ENCODE measurements at regions not wholly inside any gene's neighbourhood (a gene's known extent, or its start where the extent isn't known, plus 50 kb on each side); places are given as distances from the start of the nearest gene placed in this dataset.
"Not testable (repeated sequence)": the region's sequence is repeated elsewhere in the genome, so short reads cannot be mapped to it uniquely, and the experiment has no call there.

DNA sequence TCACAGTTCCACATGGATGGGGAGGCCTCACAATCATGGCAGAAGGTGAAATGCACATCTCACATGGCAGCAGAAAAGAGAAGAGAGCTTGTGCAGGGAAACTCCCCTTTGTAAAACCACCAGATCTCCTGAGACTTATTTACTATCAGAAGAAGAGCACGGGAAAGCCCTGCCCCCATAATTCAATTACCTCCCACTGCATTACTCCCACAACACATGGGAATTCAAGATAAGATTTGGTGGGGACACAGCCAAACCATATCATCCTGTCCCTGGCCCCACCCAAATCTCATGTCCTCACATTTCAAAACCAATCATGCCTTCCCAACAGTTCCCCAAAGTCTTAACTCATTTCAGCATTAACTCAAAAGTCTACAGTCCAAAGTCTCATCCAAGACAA is 90.3 kb upstream of the SLC7A11 start:
- H3K36me3 ChIP-seq; H3K4me3 ChIP-seq; H3K27me3 ChIP-seq; DNase-seq; H3K4me1 ChIP-seq; H3K9me3 ChIP-seq (replicated peaks); H3K27ac ChIP-seq: not testable (repeated sequence)

- Histone ChIP-seq H3K36me3 (no peaks in the 10 kb centered on the region), H3K4me3 (no peak overlapping the region), H3K27me3 (no peaks in the 10 kb centered on the region), H3K4me1 (no peaks in the 10 kb centered on the region), H3K27ac (no peak overlapping the region), H3K9me3 (replicated peaks) (no peaks in the 10 kb centered on the region)
- DNase-seq, result no peak
Observed at GRCh38 chr4:138330531-138330930, 88.4 kb upstream of the SLC7A11 start.

DNA sequence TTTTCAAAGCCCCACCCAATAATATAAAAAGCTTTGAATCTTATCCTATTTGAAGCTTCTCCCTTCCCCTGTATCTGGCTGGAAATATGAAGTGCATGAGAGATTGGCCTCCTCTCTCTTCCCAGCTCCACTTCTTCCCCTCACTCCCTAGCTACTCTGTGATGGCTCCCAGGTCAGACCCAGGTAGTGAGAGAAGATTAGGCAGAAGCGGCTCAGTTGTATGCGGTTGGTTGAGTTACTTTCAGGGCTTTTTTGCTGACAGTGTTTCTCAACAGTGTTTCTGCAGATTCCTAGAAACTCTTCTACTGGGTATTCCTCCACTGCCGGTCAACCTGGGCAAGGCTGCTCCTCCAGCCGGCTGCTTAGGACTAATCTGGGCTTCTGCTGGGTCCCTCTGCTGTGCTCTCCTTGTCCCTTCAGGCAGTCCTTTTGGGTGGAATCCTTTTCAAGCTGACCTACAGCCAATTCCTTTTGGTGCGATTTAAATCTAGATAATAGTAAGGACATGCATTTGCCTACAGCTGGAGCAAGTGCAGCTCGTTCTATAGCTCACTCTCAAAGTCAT is 87.4 kb upstream of the SLC7A11 start:
- no peak overlapping the region for H3K4me3 ChIP-seq
- no peaks in the 10 kb centered on the region for H3K36me3 ChIP-seq
- peaks cover 1% of the 10 kb centered on the region for H3K4me1 ChIP-seq
- DNase-seq, result no peak
- no peak overlapping the region for H3K27ac ChIP-seq
- H3K27me3 ChIP-seq, result no peaks in the 10 kb centered on the region
- no peaks in the 10 kb centered on the region for H3K9me3 ChIP-seq (replicated peaks)

DNA sequence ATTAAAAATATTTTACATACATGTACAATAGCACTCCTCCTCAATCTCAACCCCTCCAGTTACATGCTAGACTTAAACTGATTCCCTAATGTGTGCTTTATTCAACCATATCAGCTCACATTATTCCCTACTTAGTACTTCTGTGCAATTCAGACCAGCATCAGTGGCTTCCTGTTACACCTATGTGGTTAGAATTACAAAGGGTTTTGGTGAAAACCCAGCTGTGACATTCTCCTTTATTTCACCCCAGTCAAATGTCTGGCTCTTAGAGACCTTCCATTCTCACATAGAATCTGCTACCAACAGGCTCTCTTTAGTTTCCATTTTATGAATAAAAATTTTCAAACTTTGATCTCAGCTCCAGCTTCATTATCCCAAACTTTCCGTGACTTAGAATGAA is 85.2 kb upstream of the SLC7A11 start:
- no peaks in the 10 kb centered on the region for H3K27me3 ChIP-seq
- H3K4me1 ChIP-seq, result peaks cover 16% of the 10 kb centered on the region
- H3K27ac ChIP-seq, result no peak overlapping the region
- H3K9me3 ChIP-seq (replicated peaks), result no peaks in the 10 kb centered on the region
- H3K4me3 ChIP-seq, result no peak overlapping the region
- no peaks in the 10 kb centered on the region for H3K36me3 ChIP-seq
- no peak for DNase-seq

DNA sequence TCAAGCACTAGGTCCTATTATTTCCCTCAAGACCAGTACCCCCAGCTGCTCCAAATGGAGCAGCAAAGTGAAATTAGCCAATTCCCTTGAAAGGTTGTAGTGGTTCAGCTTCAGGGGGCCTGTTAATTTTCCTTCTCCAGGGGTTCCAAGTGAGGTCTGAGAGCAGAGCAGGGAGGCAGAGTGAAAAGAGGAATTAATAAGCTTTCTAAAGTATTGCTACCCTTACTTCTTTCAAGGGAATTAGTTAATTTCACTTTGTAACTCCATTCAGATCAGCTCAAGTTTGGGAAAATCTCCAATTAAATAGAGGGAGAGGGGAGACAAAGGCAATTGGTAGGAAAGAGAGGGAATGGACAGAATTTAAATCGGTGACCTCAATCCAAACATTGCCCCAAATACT is 78.7 kb upstream of the SLC7A11 start:
- Histone ChIP-seq H3K36me3 (no peaks in the 10 kb centered on the region), H3K27ac (no peak overlapping the region), H3K4me1 (peaks cover 16% of the 10 kb centered on the region), H3K9me3 (replicated peaks) (no peaks in the 10 kb centered on the region), H3K27me3 (no peaks in the 10 kb centered on the region), H3K4me3 (no peak overlapping the region)
- no peak for DNase-seq

GRCh38 chr4:138320030-138320429 is 77.9 kb upstream of the SLC7A11 start:
- H3K4me3 ChIP-seq, result no peak overlapping the region
- DNase-seq, result no peak
- H3K4me1 ChIP-seq, result peaks cover 16% of the 10 kb centered on the region
- no peak overlapping the region for H3K27ac ChIP-seq
- no peaks in the 10 kb centered on the region for H3K36me3 ChIP-seq
- H3K27me3 ChIP-seq, result no peaks in the 10 kb centered on the region
- H3K9me3 ChIP-seq (replicated peaks), result 0 out of 2 replicates have a peak, but pooled peaks cover 2% of the 10 kb centered on the region

- no peak overlapping the region for H3K4me3 ChIP-seq
Observed at GRCh38 chr4:138317175-138317748, 75.1 kb upstream of the SLC7A11 start.

DNA sequence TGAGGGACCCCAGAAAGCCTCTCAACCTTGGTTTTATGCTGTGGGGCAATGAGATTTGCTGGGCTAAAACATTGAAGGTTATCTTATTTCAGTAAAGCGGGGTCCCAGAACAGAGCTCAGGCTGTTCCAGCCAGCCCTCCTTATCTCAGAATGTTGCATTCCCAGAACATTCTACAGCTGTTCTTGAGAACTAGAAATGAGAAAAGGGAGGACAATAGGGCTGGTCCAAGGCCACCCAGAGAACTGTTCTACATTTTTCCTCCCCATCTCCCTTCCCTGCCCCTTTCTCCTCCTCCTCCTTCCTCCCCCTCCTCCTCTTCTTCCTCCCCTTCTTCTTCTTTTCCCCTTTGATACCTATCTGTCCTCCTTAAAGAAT is 70.4 kb upstream of the SLC7A11 start:
- Histone ChIP-seq H3K27me3 (no peaks in the 10 kb centered on the region), H3K4me3 (no peak overlapping the region), H3K36me3 (no peaks in the 10 kb centered on the region), H3K4me1 (peaks cover 9% of the 10 kb centered on the region; the same call in 1 of the 2 replicates), H3K27ac (no peak overlapping the region), H3K9me3 (replicated peaks) (0 out of 2 replicates have a peak, but pooled peaks cover 2% of the 10 kb centered on the region)
- DNase-seq, result no peak

More at GRCh38 chr4:138317175-138317748, 75.1 kb upstream of the SLC7A11 start:
- no peak overlapping the region for H3K27ac ChIP-seq
- H3K27me3 ChIP-seq, result no peaks in the 10 kb centered on the region
- 0 out of 2 replicates have a peak, but pooled peaks cover 2% of the 10 kb centered on the region for H3K9me3 ChIP-seq (replicated peaks)
- no peaks in the 10 kb centered on the region for H3K4me1 ChIP-seq
- H3K36me3 ChIP-seq, result no peaks in the 10 kb centered on the region
- DNase-seq, result no peak

- no peak for DNase-seq
Observed at GRCh38 chr4:138311771-138312535, 69.8 kb upstream of the SLC7A11 start.

DNA sequence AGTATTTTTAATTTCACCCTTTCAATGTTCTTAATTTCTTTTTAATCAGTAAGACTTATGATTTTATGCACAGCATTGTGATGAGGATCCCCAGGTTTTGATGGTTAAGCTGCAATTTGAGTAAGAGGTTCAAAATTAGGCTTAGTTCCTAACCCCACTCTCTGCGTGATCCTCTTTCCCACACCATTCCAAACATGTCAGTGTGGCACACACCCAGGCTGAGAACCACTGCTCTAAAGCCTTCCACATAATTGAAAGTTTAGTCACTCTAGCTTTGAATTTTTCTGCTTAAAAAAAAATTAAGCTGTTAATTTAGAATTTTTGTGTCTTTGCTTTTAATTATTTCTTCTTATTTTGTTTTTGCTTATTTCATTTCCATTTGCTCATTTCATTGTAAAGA is 68.8 kb upstream of the SLC7A11 start:
- H3K4me1 ChIP-seq, result peaks cover 9% of the 10 kb centered on the region; the same call in 1 of the 2 replicates
- no peaks in the 10 kb centered on the region for H3K36me3 ChIP-seq
- no peaks in the 10 kb centered on the region for H3K27me3 ChIP-seq
- no peak overlapping the region for H3K27ac ChIP-seq
- no peak overlapping the region for H3K4me3 ChIP-seq
- no peak for DNase-seq
- 0 out of 2 replicates have a peak, but pooled peaks cover 2% of the 10 kb centered on the region for H3K9me3 ChIP-seq (replicated peaks)

More at GRCh38 chr4:138311771-138312535, 69.8 kb upstream of the SLC7A11 start:
- Histone ChIP-seq H3K36me3 (no peaks in the 10 kb centered on the region), H3K27ac (no peak overlapping the region), H3K4me1 (peaks cover 9% of the 10 kb centered on the region; the same call in 1 of the 2 replicates), H3K9me3 (replicated peaks) (0 out of 2 replicates have a peak, but pooled peaks cover 2% of the 10 kb centered on the region), H3K27me3 (no peaks in the 10 kb centered on the region), H3K4me3 (no peak overlapping the region)

DNA sequence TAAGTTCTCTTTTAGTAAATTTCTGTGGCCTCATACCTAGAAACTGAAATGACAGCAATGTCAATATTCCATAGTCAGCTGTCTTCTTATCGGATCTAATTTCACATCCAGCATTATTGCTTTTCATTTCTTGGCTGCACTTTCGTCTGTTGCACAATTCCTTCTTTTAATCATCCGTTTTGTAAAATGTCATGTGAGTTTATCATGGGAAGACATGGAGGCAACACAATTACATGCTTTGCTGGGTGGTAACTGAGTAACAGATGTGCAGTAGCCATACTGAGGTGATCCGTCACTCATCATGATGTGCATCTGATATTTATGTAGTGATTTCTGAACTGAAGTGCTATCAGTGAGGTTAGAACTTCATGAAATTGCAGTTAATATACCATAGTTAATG is 68.3 kb upstream of the SLC7A11 start:
- Histone ChIP-seq H3K27ac (no peak overlapping the region), H3K4me3 (no peak overlapping the region), H3K9me3 (replicated peaks) (0 out of 2 replicates have a peak, but pooled peaks cover 2% of the 10 kb centered on the region), H3K27me3 (no peaks in the 10 kb centered on the region), H3K36me3 (no peaks in the 10 kb centered on the region), H3K4me1 (peaks cover 9% of the 10 kb centered on the region; the same call in 1 of the 2 replicates)
- DNase-seq, result no peak

DNA sequence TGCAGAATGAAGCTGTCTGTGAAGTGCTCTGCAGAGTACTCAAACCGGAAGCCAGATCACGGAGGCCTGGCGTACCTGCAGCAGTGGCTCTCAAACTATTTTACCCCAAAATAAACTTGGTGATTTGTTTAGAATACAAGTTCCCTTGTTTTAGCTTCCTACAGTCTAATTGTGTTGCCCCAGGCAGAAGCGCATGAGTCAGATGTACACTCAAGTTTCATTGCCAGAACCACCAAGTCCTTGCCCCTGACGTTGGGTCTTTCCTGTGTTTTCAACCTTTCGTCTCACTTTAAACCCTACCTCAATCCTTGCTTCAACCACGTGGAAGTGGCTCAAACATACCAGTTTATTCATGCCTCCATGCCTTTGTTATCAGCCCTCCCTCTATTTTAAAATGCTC is 66.2 kb upstream of the SLC7A11 start:
- Histone ChIP-seq H3K4me3 (no peak overlapping the region), H3K4me1 (peaks cover 9% of the 10 kb centered on the region; the same call in 1 of the 2 replicates), H3K9me3 (replicated peaks) (no peaks in the 10 kb centered on the region), H3K27ac (no peak overlapping the region), H3K36me3 (no peaks in the 10 kb centered on the region), H3K27me3 (no peaks in the 10 kb centered on the region)
- peak; percentile 32 to 51 for DNase-seq

DNA sequence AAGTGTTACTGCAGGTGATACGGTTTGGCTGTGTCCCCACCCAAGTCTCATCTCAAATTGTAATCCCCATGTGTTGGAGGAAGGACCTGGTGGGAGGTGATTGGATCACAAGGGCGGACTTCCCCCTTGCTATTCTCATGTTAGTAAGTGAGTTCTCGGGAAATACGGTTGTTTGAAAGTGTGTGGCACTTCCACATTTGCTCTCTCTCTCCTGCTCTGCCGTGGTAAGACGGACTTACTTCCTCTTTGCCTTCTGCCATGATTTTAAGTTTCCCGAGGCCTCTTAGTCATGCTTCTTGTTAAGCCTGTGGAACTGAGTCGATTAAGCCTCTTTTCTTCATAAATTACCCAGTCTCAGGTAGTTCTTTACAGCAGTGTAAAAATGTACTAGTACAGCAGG is 65.2 kb upstream of the SLC7A11 start:
- DNase-seq, result no peak
- H3K27me3 ChIP-seq, result no peaks in the 10 kb centered on the region
- peaks cover 9% of the 10 kb centered on the region; the same call in 1 of the 2 replicates for H3K4me1 ChIP-seq

GRCh38 chr4:138305050-138305449 is 62.9 kb upstream of the SLC7A11 start:
- Histone ChIP-seq H3K27ac (no peak overlapping the region), H3K36me3 (no peaks in the 10 kb centered on the region), H3K9me3 (replicated peaks) (no peaks in the 10 kb centered on the region), H3K4me3 (no peak overlapping the region), H3K4me1 (no peaks in the 10 kb centered on the region), H3K27me3 (no peaks in the 10 kb centered on the region)
- no peak for DNase-seq

More for the DNA sequence above, 65.2 kb upstream of the SLC7A11 start:
- no peak overlapping the region for H3K4me3 ChIP-seq
- H3K27ac ChIP-seq, result no peak overlapping the region
- H3K36me3 ChIP-seq, result no peaks in the 10 kb centered on the region
- no peaks in the 10 kb centered on the region for H3K9me3 ChIP-seq (replicated peaks)

- Histone ChIP-seq H3K4me1 (no peaks in the 10 kb centered on the region), H3K36me3 (no peaks in the 10 kb centered on the region), H3K27me3 (no peaks in the 10 kb centered on the region), H3K4me3 (no peak overlapping the region), H3K9me3 (replicated peaks) (no peaks in the 10 kb centered on the region), H3K27ac (no peak overlapping the region)
- DNase-seq, result peak in 1 of 2 experiments; percentile 4
Observed at GRCh38 chr4:138301536-138301935, 59.4 kb upstream of the SLC7A11 start.

All from SJCRH30 (cell line).